NCI-H2081 treated with DMSO at 0.1 percent for 48 hours (cell line): ENCODE measurements at regions not wholly inside any gene's neighbourhood (a gene's known extent, or its start where the extent isn't known, plus 50 kb on each side); places are given as distances from the start of the nearest gene placed in this dataset.

ENCODE experiments used
- DNase-seq: peaks from one replicate; lab custom pipeline; 2025; lab: John Stamatoyannopoulos, UW

- no peak for DNase-seq
These were observed 1165.2 kb upstream of the PRKX start for GRCh38 chrX:4878640-4879039.

- no peak for DNase-seq
These were observed 1162.8 kb upstream of the PRKX start for GRCh38 chrX:4876268-4876667.

GRCh38 chrX:4851534-4851933 is 1138.1 kb upstream of the PRKX start:
- no peak for DNase-seq

GRCh38 chrX:4850312-4850711 is 1136.9 kb upstream of the PRKX start:
- DNase-seq: no peak

GRCh38 chrX:4844376-4844775 is 1130.9 kb upstream of the PRKX start:
- DNase-seq: no peak

GRCh38 chrX:4841216-4841745 is 1127.8 kb upstream of the PRKX start:
- no peak for DNase-seq

- DNase-seq: no peak
These were observed 1118.1 kb upstream of the PRKX start for GRCh38 chrX:4831574-4831973.

GRCh38 chrX:4830880-4831557 is 1117.6 kb upstream of the PRKX start:
- no peak for DNase-seq

- DNase-seq: no peak
These were observed 1112.1 kb upstream of the PRKX start for GRCh38 chrX:4825550-4825949.

- DNase-seq: no peak
These were observed 1096.1 kb upstream of the PRKX start for GRCh38 chrX:4809571-4809970.

- no peak for DNase-seq
These were observed 1092.1 kb upstream of the PRKX start for GRCh38 chrX:4805502-4805901.

GRCh38 chrX:4800756-4801155 is 1087.3 kb upstream of the PRKX start:
- DNase-seq: no peak

- no peak for DNase-seq
These were observed 1074.5 kb upstream of the PRKX start for GRCh38 chrX:4787971-4788370.

GRCh38 chrX:4764888-4765287 is 1051.4 kb upstream of the PRKX start:
- DNase-seq: no peak

- DNase-seq: no peak
These were observed 1048.7 kb upstream of the PRKX start for GRCh38 chrX:4762196-4762595.

- DNase-seq: no peak
These were observed 1041.6 kb upstream of the PRKX start for GRCh38 chrX:4754878-4755604.

- no peak for DNase-seq
These were observed 1027.6 kb upstream of the PRKX start for GRCh38 chrX:4741024-4741423.

GRCh38 chrX:4735299-4735698 is 1021.9 kb upstream of the PRKX start:
- no peak for DNase-seq

- DNase-seq: no peak
These were observed 997.4 kb upstream of the PRKX start for GRCh38 chrX:4710618-4711433.

GRCh38 chrX:4708970-4709760 is 995.7 kb upstream of the PRKX start:
- DNase-seq: no peak

- DNase-seq: no peak
These were observed 993.5 kb upstream of the PRKX start for GRCh38 chrX:4706961-4707360.

- DNase-seq: no peak
These were observed 977.1 kb upstream of the PRKX start for GRCh38 chrX:4690521-4690920.
